Astrocyte (in vitro differentiated cells and primary cell): ENCODE measurements at regions not wholly inside any gene's neighbourhood (a gene's known extent, or its start where the extent isn't known, plus 50 kb on each side); places are given as distances from the start of the nearest gene placed in this dataset.

ENCODE experiments used
- DNase-seq: peaks from one replicate; pipeline ENCODE4 v3.0.0-alpha.2; 2010; ENCODE audit warnings: low read depth
- FAIRE-seq: peaks from 2 replicates; lab custom pipeline; 2011; peaks lifted over from hg19 to GRCh38; lab: Jason Lieb, UNC
- H2AFZ ChIP-seq: 2 replicates; pipeline ENCODE4 v1.6.0; 2012; ENCODE audit warnings: low read depth, low read length, inconsistent platforms
- H3K27ac ChIP-seq: 2 replicates; pipeline ENCODE4 v1.5.1; 2011; ENCODE audit warnings: low read depth, low read length, inconsistent platforms
- H3K27me3 ChIP-seq: 2 replicates; pipeline ENCODE4 v1.6.0; 2011; ENCODE audit warnings: low read length, inconsistent platforms; ENCODE audit not compliant: insufficient read depth
- H3K36me3 ChIP-seq: 2 replicates; pipeline ENCODE4 v1.5.1; 2011; ENCODE audit warnings: low read length, inconsistent platforms; ENCODE audit not compliant: insufficient read depth
- H3K4me1 ChIP-seq: 2 replicates; pipeline ENCODE4 v1.5.1; 2011; ENCODE audit warnings: low read length, inconsistent platforms; ENCODE audit not compliant: insufficient read depth
- H3K4me2 ChIP-seq: 2 replicates; pipeline ENCODE4 v1.6.0; 2012; ENCODE audit warnings: low read length, inconsistent platforms
- H3K4me3 ChIP-seq: 2 replicates; pipeline ENCODE4 v1.5.1; 2011; ENCODE audit warnings: low read depth, mild to moderate bottlenecking, low read length, inconsistent platforms; ENCODE audit not compliant: insufficient read depth
- H3K79me2 ChIP-seq: 2 replicates; pipeline ENCODE4 v1.6.0; 2012; ENCODE audit warnings: mild to moderate bottlenecking, low read length, inconsistent platforms; ENCODE audit not compliant: insufficient read depth
- H3K9ac ChIP-seq: 2 replicates; pipeline ENCODE4 v1.6.0; 2012; ENCODE audit warnings: mild to moderate bottlenecking, low read length, inconsistent platforms
- H3K9me3 ChIP-seq: 2 replicates; pipeline ENCODE4 v1.5.1; 2012; ENCODE audit warnings: low read depth, mild to moderate bottlenecking, low read length, inconsistent platforms; ENCODE audit not compliant: insufficient read depth
- H4K20me1 ChIP-seq: 2 replicates; pipeline ENCODE4 v1.6.0; 2012; ENCODE audit warnings: low read length, inconsistent platforms; ENCODE audit not compliant: insufficient read depth
- H3K27ac Mint-ChIP-seq: one replicate; pipeline ENCODE4 v1.8.0; 2021; ENCODE audit warnings: mild to moderate bottlenecking, mixed read lengths; ENCODE audit not compliant: unreplicated experiment
- H3K27me3 Mint-ChIP-seq: one replicate; pipeline ENCODE4 v1.8.0; 2021; ENCODE audit warnings: low read depth, mixed read lengths; ENCODE audit not compliant: unreplicated experiment
- H3K36me3 Mint-ChIP-seq: one replicate; pipeline ENCODE4 v1.8.0; 2021; ENCODE audit warnings: low read depth, mixed read lengths; ENCODE audit not compliant: unreplicated experiment
- H3K4me1 Mint-ChIP-seq: one replicate; pipeline ENCODE4 v1.8.0; 2021; ENCODE audit warnings: low read depth, mixed read lengths; ENCODE audit not compliant: unreplicated experiment
- H3K4me3 Mint-ChIP-seq: one replicate; pipeline ENCODE4 v1.8.0; 2021; ENCODE audit warnings: mild to moderate bottlenecking, moderate library complexity, mixed read lengths; ENCODE audit not compliant: unreplicated experiment
- H3K9me3 Mint-ChIP-seq: one replicate; pipeline ENCODE4 v1.8.0; 2021; ENCODE audit warnings: mild to moderate bottlenecking, mixed read lengths; ENCODE audit not compliant: unreplicated experiment
- CTCF ChIP-seq: IDR thresholded peaks from 2 replicates; pipeline ENCODE4 v1.5.1; 2011; ENCODE audit warnings: low read depth, mild to moderate bottlenecking, inconsistent platforms, low read length, moderate library complexity; ENCODE audit not compliant: insufficient read depth
- EZH2 ChIP-seq: IDR thresholded peaks from 2 replicates; pipeline ENCODE4 v1.6.1; 2012; ENCODE audit warnings: mild to moderate bottlenecking, low read length, inconsistent platforms; ENCODE audit not compliant: insufficient read depth

GRCh38 chr11:129703846-129704245 lies 111.8 kb upstream of the TMEM45B start:
- FAIRE-seq (no peak), DNase-seq (no peak)
- no peaks in the 10 kb centered on the region for H3K36me3 Mint-ChIP-seq
- TF ChIP-seq EZH2: no peak
- TF ChIP-seq CTCF: no peak
- Histone ChIP-seq H3K27ac (no peak overlapping the region), H3K4me2 (no peak overlapping the region), H3K79me2 (no peaks in the 10 kb centered on the region), H4K20me1 (no peaks in the 10 kb centered on the region), H3K9me3 (no peaks in the 10 kb centered on the region), H3K27me3 (peaks cover 2% of the 10 kb centered on the region), H3K4me1 (no peaks in the 10 kb centered on the region), H3K9ac (no peak overlapping the region), H2AFZ (no peak overlapping the region), H3K4me3 (no peak overlapping the region), H3K36me3 (no peaks in the 10 kb centered on the region)
- H3K27me3 Mint-ChIP-seq: peaks cover 48% of the 10 kb centered on the region
- no peaks in the 10 kb centered on the region for H3K9me3 Mint-ChIP-seq
- no peak overlapping the region for H3K4me3 Mint-ChIP-seq
- H3K4me1 Mint-ChIP-seq: no peaks in the 10 kb centered on the region
- H3K27ac Mint-ChIP-seq: no peak overlapping the region

GRCh38 chr11:129704831-129705230 lies 110.8 kb upstream of the TMEM45B start:
- Histone ChIP-seq H3K9ac (no peak overlapping the region), H3K27ac (no peak overlapping the region), H3K4me3 (no peak overlapping the region), H4K20me1 (no peaks in the 10 kb centered on the region), H3K27me3 (peaks cover 2% of the 10 kb centered on the region), H3K4me1 (no peaks in the 10 kb centered on the region), H3K9me3 (no peaks in the 10 kb centered on the region), H3K79me2 (no peaks in the 10 kb centered on the region), H3K36me3 (no peaks in the 10 kb centered on the region), H3K4me2 (no peak overlapping the region), H2AFZ (no peak overlapping the region)
- Mint-ChIP-seq H3K27me3 (peaks cover 43% of the 10 kb centered on the region), H3K9me3 (no peaks in the 10 kb centered on the region), H3K36me3 (no peaks in the 10 kb centered on the region), H3K27ac (no peak overlapping the region), H3K4me1 (no peaks in the 10 kb centered on the region), H3K4me3 (no peak overlapping the region)
- no peak for FAIRE-seq
- no peak for TF ChIP-seq CTCF
- DNase-seq: no peak

GRCh38 chr11:129705341-129705740 lies 110.3 kb upstream of the TMEM45B start:
- Mint-ChIP-seq H3K4me1 (no peaks in the 10 kb centered on the region), H3K27me3 (peaks cover 38% of the 10 kb centered on the region), H3K9me3 (no peaks in the 10 kb centered on the region), H3K36me3 (no peaks in the 10 kb centered on the region), H3K4me3 (no peak overlapping the region), H3K27ac (no peak overlapping the region)
- Histone ChIP-seq H3K27me3 (no peaks in the 10 kb centered on the region), H3K9me3 (no peaks in the 10 kb centered on the region), H3K4me1 (no peaks in the 10 kb centered on the region), H3K4me2 (no peak overlapping the region), H2AFZ (no peak overlapping the region), H3K27ac (no peak overlapping the region), H3K79me2 (no peaks in the 10 kb centered on the region), H3K4me3 (no peak overlapping the region), H3K36me3 (no peaks in the 10 kb centered on the region), H3K9ac (no peak overlapping the region), H4K20me1 (no peaks in the 10 kb centered on the region)
- TF ChIP-seq CTCF (no peak), EZH2 (no peak)
- DNase-seq (no peak), FAIRE-seq (no peak)
